Natural killer cell treated with Interleukin-12 subunit alpha and Interleukin-12 subunit beta and Interleukin-15 and Interleukin-18, amount 100 ng/mL, for 72 hours (primary cell): ENCODE measurements at regions not wholly inside any gene's neighbourhood (a gene's known extent, or its start where the extent isn't known, plus 50 kb on each side); places are given as distances from the start of the nearest gene placed in this dataset.

Source experiments
- ATAC-seq, 2 donors: fragments of 150-1000 bp; cut with Tn5 transposase in 1 of 2; sonication (Bioruptor Pico), chemical (Tn5 transposase) in 1 of 2; 2 replicates each; pipeline ENCODE4 v1.10.0; 2021
- DNase-seq: peaks from one replicate; pipeline ENCODE4 v3.0.0; 2022; ENCODE audit warnings: low spot score
- H3K27ac Mint-ChIP-seq, 2 donors: 1 replicate in 1 of 2; 2 replicates in 1 of 2; pipeline ENCODE4 v1.8.0; 2022; ENCODE audit warnings: mixed read lengths in 2 of 2, mild to moderate bottlenecking in 1 of 2, moderate library complexity in 1 of 2
- H3K27me3 Mint-ChIP-seq, 2 donors: 1 replicate in 1 of 2; 2 replicates in 1 of 2; pipeline ENCODE4 v1.8.0; 2022; ENCODE audit warnings: mixed read lengths in 2 of 2
- H3K36me3 Mint-ChIP-seq: one replicate; pipeline ENCODE4 v1.8.0; 2022; ENCODE audit warnings: mixed read lengths
- H3K4me1 Mint-ChIP-seq, 2 donors: 1 replicate in 1 of 2; 2 replicates in 1 of 2; pipeline ENCODE4 v1.8.0; 2022; ENCODE audit warnings: low read depth in 2 of 2, mixed read lengths in 2 of 2, mild to moderate bottlenecking in 1 of 2
- H3K4me3 Mint-ChIP-seq: one replicate; pipeline ENCODE4 v1.8.0; 2022; ENCODE audit warnings: mixed read lengths
- H3K9me3 Mint-ChIP-seq: 2 replicates; pipeline ENCODE4 v1.8.0; 2022; ENCODE audit warnings: mixed read lengths

DNA sequence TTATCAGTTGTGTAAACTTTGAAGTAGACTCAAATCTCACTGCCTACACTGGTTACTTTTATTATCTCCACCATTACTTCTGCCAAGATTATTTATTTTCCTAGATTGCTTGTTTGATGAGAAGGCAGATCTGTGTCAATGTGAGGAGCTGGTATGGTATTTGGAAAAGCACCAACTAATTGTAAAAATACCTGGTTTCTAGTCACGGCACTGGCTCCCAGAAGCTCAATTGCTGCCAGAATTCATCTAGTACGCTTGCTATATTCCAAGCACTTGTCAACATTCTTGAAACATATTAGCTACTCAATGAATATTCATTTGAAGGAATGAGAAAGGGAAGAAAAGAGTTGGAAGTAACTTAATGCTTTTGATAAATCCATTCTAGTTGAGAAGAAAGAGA lies 1376.8 kb upstream of the ADGRL3 start:
- ATAC-seq (no peak), DNase-seq (no peak)
- H3K36me3 Mint-ChIP-seq, result no peaks in the 10 kb centered on the region
- H3K4me3 Mint-ChIP-seq, result no peak overlapping the region
- no peaks in the 10 kb centered on the region for H3K4me1 Mint-ChIP-seq
- H3K27me3 Mint-ChIP-seq, result no peaks in the 10 kb centered on the region
- peaks cover 11% of the 10 kb centered on the region for H3K9me3 Mint-ChIP-seq
- H3K27ac Mint-ChIP-seq, result no peak overlapping the region

DNA sequence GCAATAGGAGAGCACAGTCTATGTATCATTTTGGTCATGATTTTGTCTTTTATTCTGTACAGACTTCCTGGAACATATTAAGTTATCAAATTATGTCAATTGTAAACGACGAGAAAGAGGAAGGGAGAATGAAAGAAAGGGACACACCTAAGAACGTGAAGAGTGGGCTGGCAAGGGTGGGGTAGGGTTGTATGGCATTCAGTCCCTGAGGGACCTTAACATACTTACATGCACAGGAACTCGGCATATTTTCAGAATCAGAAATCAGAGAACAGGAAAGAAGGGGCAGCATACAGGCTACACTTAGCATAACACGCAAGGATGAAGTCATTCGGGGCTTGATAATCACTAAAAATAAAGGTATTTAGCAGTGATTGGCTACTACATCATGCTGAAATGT lies 1375.0 kb upstream of the ADGRL3 start:
- Mint-ChIP-seq H3K27ac (no peak overlapping the region), H3K9me3 (peaks cover 14% of the 10 kb centered on the region), H3K36me3 (no peaks in the 10 kb centered on the region), H3K27me3 (no peaks in the 10 kb centered on the region), H3K4me3 (no peak overlapping the region), H3K4me1 (no peaks in the 10 kb centered on the region)
- DNase-seq (no peak), ATAC-seq (no peak)

DNA sequence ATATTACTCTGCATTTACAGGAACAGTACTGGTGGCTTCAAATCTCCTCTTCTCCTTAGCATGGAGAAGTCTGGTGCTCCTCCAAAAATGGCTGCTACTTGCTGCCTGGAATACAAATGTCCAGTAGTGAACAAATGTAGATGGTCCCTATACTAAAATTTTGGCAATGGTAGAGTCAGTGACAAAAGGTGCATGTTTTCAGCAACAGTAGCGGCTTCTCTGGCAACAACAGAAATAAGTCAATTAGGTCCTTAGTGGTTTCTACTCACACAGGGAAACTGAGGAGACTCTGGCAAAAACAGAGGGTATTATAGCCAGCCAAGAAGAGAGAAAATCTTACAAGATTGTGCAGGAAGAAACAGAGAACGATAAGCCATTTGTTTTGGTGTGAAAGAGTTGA lies 1368.4 kb upstream of the ADGRL3 start:
- no peaks in the 10 kb centered on the region for H3K27me3 Mint-ChIP-seq
- DNase-seq, result no peak
- H3K4me1 Mint-ChIP-seq, result no peaks in the 10 kb centered on the region
- no peak overlapping the region for H3K27ac Mint-ChIP-seq
- H3K36me3 Mint-ChIP-seq, result no peaks in the 10 kb centered on the region
- H3K9me3 Mint-ChIP-seq, result peaks cover 7% of the 10 kb centered on the region
- no peak for ATAC-seq
- no peak overlapping the region for H3K4me3 Mint-ChIP-seq

DNA sequence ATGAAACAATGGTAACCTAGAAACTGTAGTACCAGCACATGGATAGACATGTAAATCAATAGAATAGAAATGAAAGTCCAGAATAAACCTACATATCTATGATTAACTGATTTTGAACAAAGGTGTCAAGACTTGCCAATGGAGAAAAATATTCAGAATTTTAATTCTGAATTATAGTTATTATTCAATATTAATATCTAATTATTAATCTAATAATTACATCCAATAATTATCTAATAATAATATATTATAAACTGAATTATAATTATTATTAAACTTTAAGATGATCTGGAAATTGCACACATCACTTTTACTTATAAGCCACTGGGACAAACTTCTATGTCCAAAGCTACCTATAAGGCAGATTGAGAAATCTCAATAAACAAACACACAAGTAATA lies 1365.2 kb upstream of the ADGRL3 start:
- H3K9me3 Mint-ChIP-seq, result peaks cover 8% of the 10 kb centered on the region
- no peak overlapping the region for H3K4me3 Mint-ChIP-seq
- no peaks in the 10 kb centered on the region for H3K4me1 Mint-ChIP-seq
- no peak for DNase-seq
- no peaks in the 10 kb centered on the region for H3K27me3 Mint-ChIP-seq
- no peak overlapping the region for H3K27ac Mint-ChIP-seq
- ATAC-seq, result no peak
- no peaks in the 10 kb centered on the region for H3K36me3 Mint-ChIP-seq

DNA sequence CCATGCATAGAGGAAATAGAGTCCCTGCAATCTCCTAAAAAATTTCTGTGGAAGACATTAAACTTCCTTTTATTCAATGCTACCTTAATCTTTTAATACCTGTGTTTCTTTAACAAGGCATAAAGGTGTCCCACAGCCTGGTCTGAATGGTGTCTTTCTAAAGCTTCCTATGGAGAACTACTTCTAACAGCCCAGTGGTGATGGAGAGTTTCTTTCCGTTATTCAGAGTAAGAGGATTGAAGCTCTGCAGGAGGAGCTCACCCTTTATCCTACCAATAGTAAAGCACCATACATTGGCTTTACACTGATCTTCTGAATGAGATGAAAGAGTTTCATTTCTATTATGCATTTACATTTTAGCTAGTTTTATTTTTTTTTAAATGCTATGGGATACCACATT lies 1362.4 kb upstream of the ADGRL3 start:
- Mint-ChIP-seq H3K4me3 (no peak overlapping the region), H3K36me3 (no peaks in the 10 kb centered on the region), H3K27ac (no peak overlapping the region)

DNA sequence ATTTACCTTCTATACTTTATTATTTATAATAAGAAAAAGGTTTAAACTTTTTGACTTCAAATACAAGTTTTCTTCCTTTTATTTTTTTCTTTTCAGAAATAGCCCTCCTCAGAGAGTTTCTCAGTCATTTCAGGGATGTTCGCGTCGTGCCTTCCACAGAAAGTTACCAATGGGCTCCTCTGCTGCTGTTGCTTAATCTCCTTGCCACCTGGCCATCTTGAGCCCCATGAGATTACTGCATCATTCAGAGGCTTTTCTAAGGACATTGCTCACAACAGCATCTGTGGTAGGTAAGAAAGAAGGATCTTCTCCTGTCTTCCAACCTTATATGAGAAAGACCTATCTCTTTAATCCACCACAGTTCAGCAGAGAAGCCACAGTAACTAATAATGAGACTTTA lies 1361.9 kb upstream of the ADGRL3 start:
- no peaks in the 10 kb centered on the region for H3K27me3 Mint-ChIP-seq
- ATAC-seq (no peak), DNase-seq (no peak)
- H3K27ac Mint-ChIP-seq, result no peak overlapping the region
- peaks cover 3% of the 10 kb centered on the region for H3K36me3 Mint-ChIP-seq
- peaks cover 15% of the 10 kb centered on the region for H3K9me3 Mint-ChIP-seq
- no peak overlapping the region for H3K4me3 Mint-ChIP-seq
- H3K4me1 Mint-ChIP-seq, result no peaks in the 10 kb centered on the region

More for the DNA sequence above, 1362.4 kb upstream of the ADGRL3 start:
- no peaks in the 10 kb centered on the region for H3K27me3 Mint-ChIP-seq
- ATAC-seq, result no peak
- no peak for DNase-seq
- no peaks in the 10 kb centered on the region for H3K4me1 Mint-ChIP-seq
- H3K9me3 Mint-ChIP-seq, result peaks cover 13% of the 10 kb centered on the region

DNA sequence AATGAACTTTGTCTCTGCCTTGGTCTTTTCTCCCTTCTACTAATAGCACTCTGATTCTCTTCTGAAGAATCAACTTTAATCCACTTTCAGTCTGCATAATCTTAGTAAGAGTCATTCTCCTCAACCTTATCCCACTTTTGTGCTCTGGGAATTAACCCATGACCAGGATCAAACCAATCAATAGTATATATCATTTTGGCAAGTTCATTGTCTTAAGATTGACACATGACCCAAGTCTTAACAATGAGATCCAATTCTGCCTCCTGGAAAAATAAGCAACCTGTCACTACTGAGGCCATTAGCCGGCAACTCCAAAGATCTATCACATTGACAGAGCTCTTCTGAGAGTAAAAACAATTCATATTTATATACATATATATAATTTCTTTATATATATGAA lies 1358.4 kb upstream of the ADGRL3 start:
- peaks cover 25% of the 10 kb centered on the region for H3K9me3 Mint-ChIP-seq
- no peak overlapping the region for H3K27ac Mint-ChIP-seq
- peaks cover 15% of the 10 kb centered on the region for H3K36me3 Mint-ChIP-seq
- no peaks in the 10 kb centered on the region for H3K4me1 Mint-ChIP-seq
- no peak for DNase-seq
- ATAC-seq, result no peak
- no peak overlapping the region for H3K4me3 Mint-ChIP-seq
- H3K27me3 Mint-ChIP-seq, result no peaks in the 10 kb centered on the region

DNA sequence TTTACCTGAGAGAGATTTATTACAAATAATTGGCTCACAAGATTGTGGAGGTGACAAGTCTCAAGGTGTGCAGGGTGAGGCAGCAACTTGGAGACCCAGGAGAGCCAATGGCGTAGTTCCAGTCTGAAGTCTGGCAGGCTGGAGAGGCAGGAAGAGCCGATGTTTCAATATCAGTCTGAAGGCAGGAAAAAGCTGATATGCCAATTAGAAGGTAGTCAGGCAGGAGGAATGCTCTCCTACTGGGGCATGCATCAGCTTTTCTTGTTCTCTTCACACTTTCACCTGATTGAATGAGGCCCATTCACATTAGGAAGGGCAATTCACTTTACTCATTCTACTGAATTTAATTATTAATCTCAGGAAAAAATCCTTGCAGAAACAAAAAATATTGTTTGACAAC lies 1351.7 kb upstream of the ADGRL3 start:
- no peak for DNase-seq
- peaks cover 10% of the 10 kb centered on the region for H3K36me3 Mint-ChIP-seq
- no peak for ATAC-seq
- H3K27me3 Mint-ChIP-seq, result no peaks in the 10 kb centered on the region
- no peak overlapping the region for H3K27ac Mint-ChIP-seq
- peaks cover 13% of the 10 kb centered on the region for H3K9me3 Mint-ChIP-seq
- H3K4me3 Mint-ChIP-seq, result no peak overlapping the region
- H3K4me1 Mint-ChIP-seq, result no peaks in the 10 kb centered on the region

DNA sequence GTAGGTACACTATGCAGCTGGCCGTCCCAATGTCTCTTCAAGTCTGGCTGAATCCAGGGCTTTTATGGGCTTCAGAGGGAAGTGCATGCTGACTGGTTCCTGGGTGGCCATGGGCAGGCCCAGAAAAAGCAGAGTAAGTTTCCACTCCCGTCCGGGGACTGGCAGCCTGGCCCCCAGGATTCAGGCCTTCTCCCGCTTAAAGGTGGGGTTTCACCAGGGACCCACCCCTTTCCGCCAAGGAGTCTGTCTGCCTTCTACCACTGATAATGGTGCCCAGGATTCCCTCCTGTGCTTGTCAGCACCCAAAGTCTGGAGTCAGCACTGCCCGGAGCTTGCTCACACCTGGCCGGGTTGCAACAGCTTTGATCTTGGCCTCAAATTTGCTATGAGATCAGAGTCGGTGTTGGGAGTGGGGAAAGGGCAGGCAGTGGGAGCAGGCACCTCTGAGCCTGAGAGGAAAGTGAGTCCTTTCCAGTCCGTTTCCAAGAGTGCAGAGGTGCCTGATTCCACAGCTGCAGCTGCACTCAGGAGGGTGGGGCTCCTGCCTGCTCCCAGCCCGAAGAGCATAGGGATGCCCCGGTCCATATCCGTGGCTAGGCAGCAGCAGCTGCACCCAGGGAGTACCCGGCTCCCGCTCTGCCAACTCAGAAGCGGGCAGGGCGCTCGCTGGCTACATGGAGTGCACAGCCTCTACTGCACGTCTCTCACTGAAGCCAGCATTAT lies 1344.3 kb upstream of the ADGRL3 start:
- H3K36me3 Mint-ChIP-seq, result no peaks in the 10 kb centered on the region
- DNase-seq (no peak), ATAC-seq (peak in 1 of 2 donors; percentile 36)
- no peaks in the 10 kb centered on the region for H3K4me1 Mint-ChIP-seq
- H3K27me3 Mint-ChIP-seq, result no peaks in the 10 kb centered on the region
- H3K9me3 Mint-ChIP-seq, result peaks cover 3% of the 10 kb centered on the region
- H3K4me3 Mint-ChIP-seq, result no peak overlapping the region
- no peak overlapping the region for H3K27ac Mint-ChIP-seq

DNA sequence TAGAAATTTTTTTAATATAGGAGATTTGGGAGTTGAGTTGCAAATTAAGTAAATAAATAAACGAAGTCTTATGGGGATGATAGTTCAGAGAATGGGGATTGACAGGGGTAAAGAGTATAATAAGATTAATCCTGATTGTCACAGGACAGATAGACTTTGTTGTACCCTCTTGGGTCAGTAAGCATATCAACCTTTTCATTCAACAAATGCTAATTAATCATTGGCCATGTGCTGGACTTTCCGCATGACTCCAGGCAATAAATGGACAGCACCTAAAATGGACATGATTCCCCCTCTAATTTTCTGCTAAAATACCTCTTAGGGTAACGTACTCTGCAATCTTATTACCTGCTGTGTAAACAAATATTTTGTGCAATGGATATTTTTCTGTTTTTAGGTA lies 1331.1 kb upstream of the ADGRL3 start:
- Mint-ChIP-seq H3K27me3 (no peaks in the 10 kb centered on the region), H3K27ac (no peak overlapping the region), H3K9me3 (peaks cover 20% of the 10 kb centered on the region), H3K4me3 (no peak overlapping the region), H3K36me3 (peaks cover 11% of the 10 kb centered on the region), H3K4me1 (no peaks in the 10 kb centered on the region)
- DNase-seq (no peak), ATAC-seq (no peak)

DNA sequence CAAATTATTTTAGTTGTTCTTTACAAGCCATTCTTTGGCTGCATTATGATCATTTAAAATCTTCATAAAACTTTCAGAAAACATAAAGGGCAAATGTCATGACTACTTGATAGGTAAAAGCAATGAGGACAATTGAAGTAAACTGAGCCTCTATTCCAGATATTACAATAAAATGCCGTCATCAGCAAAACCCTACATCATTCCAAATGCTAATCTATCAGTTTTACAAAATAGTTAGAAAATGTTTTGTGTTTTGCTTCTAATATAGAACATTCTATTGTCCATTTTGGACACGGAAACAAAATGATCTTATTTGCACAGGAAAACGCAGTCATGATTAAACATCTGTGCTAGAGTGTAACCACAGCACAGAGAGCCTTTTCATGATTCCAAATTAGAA lies 1330.6 kb upstream of the ADGRL3 start:
- ATAC-seq (no peak), DNase-seq (no peak)
- H3K9me3 Mint-ChIP-seq, result peaks cover 20% of the 10 kb centered on the region
- peaks cover 11% of the 10 kb centered on the region for H3K36me3 Mint-ChIP-seq
- no peaks in the 10 kb centered on the region for H3K4me1 Mint-ChIP-seq
- no peak overlapping the region for H3K27ac Mint-ChIP-seq
- H3K4me3 Mint-ChIP-seq, result no peak overlapping the region
- H3K27me3 Mint-ChIP-seq, result no peaks in the 10 kb centered on the region

DNA sequence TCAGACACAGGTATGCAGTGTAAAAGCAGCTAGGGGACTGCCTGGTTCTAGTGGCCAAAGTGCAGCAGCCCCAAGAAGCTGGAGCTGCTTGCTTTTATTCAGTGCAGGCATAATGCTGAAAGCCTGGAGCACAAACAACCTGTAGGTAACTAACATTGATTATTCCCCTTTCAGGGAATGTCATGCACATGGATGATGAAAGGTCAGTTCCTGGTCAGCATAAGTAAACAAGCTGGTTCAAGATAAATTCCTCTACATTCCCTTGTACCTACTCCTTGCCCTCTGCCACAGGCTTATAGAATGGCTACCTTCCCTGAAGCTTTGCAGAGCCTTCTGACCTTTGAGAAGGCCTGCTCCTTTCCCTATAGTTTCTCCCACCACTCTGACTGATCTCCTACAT lies 1318.5 kb upstream of the ADGRL3 start:
- Mint-ChIP-seq H3K4me1 (no peaks in the 10 kb centered on the region), H3K9me3 (peaks cover 10% of the 10 kb centered on the region), H3K27me3 (no peaks in the 10 kb centered on the region), H3K4me3 (no peak overlapping the region), H3K27ac (no peak overlapping the region), H3K36me3 (no peaks in the 10 kb centered on the region)
- no peak for DNase-seq
- no peak for ATAC-seq

DNA sequence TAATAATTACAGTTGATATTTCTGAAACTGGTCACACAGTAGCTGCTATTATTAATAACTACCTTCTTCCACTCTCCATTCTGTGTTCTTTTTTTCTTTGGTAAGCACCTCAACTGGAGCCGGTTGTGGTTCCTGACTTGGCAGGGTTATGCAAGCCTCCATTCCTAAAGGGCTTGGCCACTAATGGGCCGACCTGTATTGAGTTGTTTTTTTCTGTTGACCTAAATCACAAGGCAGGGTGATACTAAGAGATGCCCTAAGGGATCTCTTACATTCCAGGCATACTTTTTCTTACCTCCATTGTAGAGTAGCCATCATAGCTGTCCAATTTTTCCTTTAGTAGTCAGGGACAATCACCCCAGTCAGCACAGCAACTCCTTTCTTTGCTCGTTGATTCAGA lies 1295.8 kb upstream of the ADGRL3 start:
- H3K4me1 Mint-ChIP-seq, result no peaks in the 10 kb centered on the region
- no peak for DNase-seq
- H3K9me3 Mint-ChIP-seq, result peaks cover 13% of the 10 kb centered on the region
- no peaks in the 10 kb centered on the region for H3K27me3 Mint-ChIP-seq
- H3K36me3 Mint-ChIP-seq, result no peaks in the 10 kb centered on the region
- no peak overlapping the region for H3K4me3 Mint-ChIP-seq
- H3K27ac Mint-ChIP-seq, result no peak overlapping the region
- ATAC-seq, result no peak

DNA sequence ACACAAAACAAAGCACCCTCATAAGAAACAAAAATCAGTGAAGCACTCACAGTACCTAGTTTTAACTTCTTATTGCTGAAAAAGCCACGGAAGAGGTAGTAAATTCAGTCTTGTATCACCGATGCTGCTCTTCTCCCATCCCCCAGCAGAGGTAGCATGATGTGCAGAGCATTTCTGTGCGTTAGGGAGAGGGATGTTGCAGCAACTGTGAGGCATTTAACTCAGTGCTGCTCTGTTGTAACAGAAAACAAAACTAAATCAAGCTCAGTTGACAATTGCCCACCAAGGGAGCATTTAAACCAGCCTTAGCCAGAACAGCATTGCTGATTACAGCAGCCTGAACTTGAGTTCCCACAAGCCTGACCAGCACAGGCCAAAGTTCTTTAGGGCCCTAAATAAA lies 1279.7 kb upstream of the ADGRL3 start:
- no peak overlapping the region for H3K27ac Mint-ChIP-seq
- ATAC-seq (no peak), DNase-seq (no peak)
- peaks cover 4% of the 10 kb centered on the region for H3K36me3 Mint-ChIP-seq
- H3K4me3 Mint-ChIP-seq, result no peak overlapping the region
- H3K27me3 Mint-ChIP-seq, result no peaks in the 10 kb centered on the region
- no peaks in the 10 kb centered on the region for H3K4me1 Mint-ChIP-seq
- H3K9me3 Mint-ChIP-seq, result peaks cover 7% of the 10 kb centered on the region

DNA sequence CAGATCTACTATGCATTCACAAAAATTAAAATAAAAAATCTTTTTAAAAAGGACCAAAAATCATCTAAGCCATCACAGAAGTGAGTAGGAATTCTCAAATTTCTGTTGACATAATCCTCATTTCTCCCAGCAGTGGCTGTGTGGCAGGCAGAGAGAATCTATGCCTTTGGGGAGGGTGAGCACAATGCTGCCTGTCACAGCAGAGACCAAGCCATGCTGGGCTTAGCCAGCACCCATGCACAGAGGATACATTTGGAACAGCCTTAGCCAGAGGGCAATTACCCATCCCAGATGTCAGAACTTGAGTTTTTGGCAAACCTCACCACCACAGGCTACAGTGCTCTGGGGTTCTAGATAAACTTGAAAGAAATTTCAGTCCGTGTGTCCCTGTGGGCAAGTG lies 1274.8 kb upstream of the ADGRL3 start:
- no peak overlapping the region for H3K4me3 Mint-ChIP-seq
- ATAC-seq (no peak), DNase-seq (no peak)
- no peak overlapping the region for H3K27ac Mint-ChIP-seq
- H3K36me3 Mint-ChIP-seq, result peaks cover 11% of the 10 kb centered on the region
- H3K4me1 Mint-ChIP-seq, result no peaks in the 10 kb centered on the region
- peaks cover 17% of the 10 kb centered on the region for H3K9me3 Mint-ChIP-seq
- H3K27me3 Mint-ChIP-seq, result no peaks in the 10 kb centered on the region
